OCI-LY1 (cell line): ENCODE measurements at regions not wholly inside any gene's neighbourhood (a gene's known extent, or its start where the extent isn't known, plus 50 kb on each side); places are given as distances from the start of the nearest gene placed in this dataset.

ENCODE experiments used
- EZH2 ChIP-seq: fragments of 200-600 bp; sonication (generic), shearing (Covaris generic); IDR thresholded peaks from 2 replicates; pipeline ENCODE4 v1.8.0; 2017; ENCODE audit warnings: borderline replicate concordance, mixed run types, mild to moderate bottlenecking, antibody characterized with exemption, low read length, moderate library complexity, mixed read lengths
- TF ChIP-seq, protein P1 (sequence below): fragments of 200-600 bp; sonication (generic), shearing (Covaris generic); IDR thresholded peaks from 2 replicates; pipeline ENCODE4 v1.5.1; 2017; ENCODE audit warnings: mild to moderate bottlenecking, antibody characterized with exemption, low read length, moderate library complexity, mixed read lengths

DNA sequence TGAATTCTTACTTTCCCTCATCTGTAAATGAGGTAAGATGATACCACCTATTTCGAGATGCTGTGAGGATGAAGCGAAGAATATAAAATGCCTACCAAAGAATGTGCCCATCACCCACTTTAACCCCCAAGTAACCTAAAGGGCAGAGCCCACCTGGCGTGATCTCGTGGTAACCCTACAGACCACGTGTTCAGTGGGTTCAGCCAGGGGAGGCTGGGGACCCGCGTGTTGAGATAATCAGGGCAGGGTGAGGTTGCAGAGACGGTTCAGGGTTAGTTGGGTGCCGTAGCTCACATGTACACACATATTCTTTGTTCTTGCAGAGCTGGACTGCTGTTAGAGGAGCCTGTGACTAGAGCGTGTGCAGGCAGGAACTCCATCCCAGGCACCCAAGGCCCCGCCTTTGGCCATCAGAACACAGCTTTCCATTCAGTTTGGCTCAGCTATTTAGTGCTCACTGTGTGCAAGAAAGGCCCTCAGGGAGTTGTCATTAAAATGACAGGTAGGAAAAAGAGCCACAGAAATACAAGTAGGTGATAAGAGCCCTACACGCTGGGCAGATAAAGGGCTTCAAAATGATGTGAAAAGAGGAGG lies 56.5 kb upstream of the HAND1 start:
- TF ChIP-seq EZH2 = no peak
- TF ChIP-seq, protein P1, sequence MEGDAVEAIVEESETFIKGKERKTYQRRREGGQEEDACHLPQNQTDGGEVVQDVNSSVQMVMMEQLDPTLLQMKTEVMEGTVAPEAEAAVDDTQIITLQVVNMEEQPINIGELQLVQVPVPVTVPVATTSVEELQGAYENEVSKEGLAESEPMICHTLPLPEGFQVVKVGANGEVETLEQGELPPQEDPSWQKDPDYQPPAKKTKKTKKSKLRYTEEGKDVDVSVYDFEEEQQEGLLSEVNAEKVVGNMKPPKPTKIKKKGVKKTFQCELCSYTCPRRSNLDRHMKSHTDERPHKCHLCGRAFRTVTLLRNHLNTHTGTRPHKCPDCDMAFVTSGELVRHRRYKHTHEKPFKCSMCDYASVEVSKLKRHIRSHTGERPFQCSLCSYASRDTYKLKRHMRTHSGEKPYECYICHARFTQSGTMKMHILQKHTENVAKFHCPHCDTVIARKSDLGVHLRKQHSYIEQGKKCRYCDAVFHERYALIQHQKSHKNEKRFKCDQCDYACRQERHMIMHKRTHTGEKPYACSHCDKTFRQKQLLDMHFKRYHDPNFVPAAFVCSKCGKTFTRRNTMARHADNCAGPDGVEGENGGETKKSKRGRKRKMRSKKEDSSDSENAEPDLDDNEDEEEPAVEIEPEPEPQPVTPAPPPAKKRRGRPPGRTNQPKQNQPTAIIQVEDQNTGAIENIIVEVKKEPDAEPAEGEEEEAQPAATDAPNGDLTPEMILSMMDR = no peak
